Ectodermal cell (in vitro differentiated cells): ENCODE measurements at regions not wholly inside any gene's neighbourhood (a gene's known extent, or its start where the extent isn't known, plus 50 kb on each side); places are given as distances from the start of the nearest gene placed in this dataset.

Source experiments
- H3K27ac ChIP-seq: 2 replicates; pipeline ENCODE4 v1.7.0; 2013; ENCODE audit warnings: mild to moderate bottlenecking, low read depth, low read length; ENCODE audit not compliant: insufficient read depth, poor library complexity, severe bottlenecking
- H3K27me3 ChIP-seq: 2 replicates; pipeline ENCODE4 v1.7.0; 2013; ENCODE audit warnings: mild to moderate bottlenecking, low read length; ENCODE audit not compliant: insufficient read depth, control insufficient read depth, poor library complexity, severe bottlenecking
- H3K36me3 ChIP-seq: one replicate; pipeline ENCODE4 v1.7.0; 2013; ENCODE audit warnings: low read length; ENCODE audit not compliant: control insufficient read depth, insufficient read depth
- H3K4me1 ChIP-seq: one replicate; pipeline ENCODE4 v1.7.0; 2013; ENCODE audit warnings: low read length; ENCODE audit not compliant: control insufficient read depth, insufficient read depth
- H3K4me3 ChIP-seq: 2 replicates; pipeline ENCODE4 v1.7.0; 2013; ENCODE audit warnings: low read depth, low read length, control low read depth; ENCODE audit not compliant: insufficient read depth
- H3K9me3 ChIP-seq: 2 replicates; pipeline ENCODE4 v1.7.0; 2013; ENCODE audit warnings: mild to moderate bottlenecking, low read length, moderate library complexity; ENCODE audit not compliant: control insufficient read depth
- WGBS, 2 experiments: methylation state at CpG; one replicate each; pipeline ENCODE4 v1.1.7; 2013; ENCODE audit warnings: missing lambda C conversion rate in 2 of 2; 5-methylcytosine and 5-hydroxymethylcytosine counted together

GRCh38 chr5:107135391-107135790 is 535.3 kb downstream of the EFNA5 start:
- Histone ChIP-seq H3K36me3 (no peaks in the 10 kb centered on the region), H3K27ac (no peak overlapping the region)
- WGBS, 2 experiments = 95 to 100% methylated on average over 2 of the region's 2 CpGs

GRCh38 chr5:107134931-107135330 is 535.8 kb downstream of the EFNA5 start:
- H3K27ac ChIP-seq = no peak overlapping the region
- no peaks in the 10 kb centered on the region for H3K9me3 ChIP-seq
- H3K36me3 ChIP-seq = no peaks in the 10 kb centered on the region
- 98 to 99% methylated on average over 2 of the region's 2 CpGs for WGBS, 2 experiments
- no peak overlapping the region for H3K4me3 ChIP-seq
- H3K27me3 ChIP-seq = no peaks in the 10 kb centered on the region
- no peaks in the 10 kb centered on the region for H3K4me1 ChIP-seq

More at GRCh38 chr5:107135391-107135790, 535.3 kb downstream of the EFNA5 start:
- Histone ChIP-seq H3K27me3 (no peaks in the 10 kb centered on the region), H3K9me3 (no peaks in the 10 kb centered on the region), H3K4me3 (no peak overlapping the region), H3K4me1 (no peaks in the 10 kb centered on the region)

GRCh38 chr5:107129051-107129450 is 541.7 kb downstream of the EFNA5 start:
- Histone ChIP-seq H3K27ac (no peak overlapping the region), H3K4me1 (no peaks in the 10 kb centered on the region), H3K36me3 (no peaks in the 10 kb centered on the region), H3K27me3 (no peaks in the 10 kb centered on the region), H3K4me3 (no peak overlapping the region), H3K9me3 (no peaks in the 10 kb centered on the region)
- 83% methylated on average over 1 of the region's 1 CpG; no CpG with 5 or more reads in 1 of the 2 experiments for WGBS, 2 experiments

DNA sequence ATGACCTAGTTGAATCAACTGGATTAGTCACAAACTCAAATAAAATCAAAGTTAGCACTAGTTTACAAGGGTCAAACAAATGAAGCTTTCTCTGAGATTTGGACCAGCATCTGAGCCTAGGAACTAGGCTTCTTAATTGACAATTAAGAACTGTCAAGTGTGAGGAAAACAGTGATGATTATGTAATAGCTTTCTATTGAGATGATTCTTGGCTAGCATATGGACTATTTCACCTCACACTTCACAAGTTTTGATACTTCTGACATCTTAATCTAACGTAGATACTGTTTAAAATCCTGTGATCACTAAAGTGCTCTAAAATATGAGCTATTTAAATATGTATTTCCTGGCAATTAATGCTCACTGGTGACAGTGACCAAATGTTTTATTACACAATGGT is 542.9 kb downstream of the EFNA5 start:
- no peaks in the 10 kb centered on the region for H3K4me1 ChIP-seq
- 33 to 100% methylated on average over 1 of the region's 1 CpG for WGBS, 2 experiments
- no peaks in the 10 kb centered on the region for H3K36me3 ChIP-seq
- no peak overlapping the region for H3K4me3 ChIP-seq
- H3K27me3 ChIP-seq = no peaks in the 10 kb centered on the region
- no peaks in the 10 kb centered on the region for H3K9me3 ChIP-seq
- H3K27ac ChIP-seq = no peak overlapping the region

GRCh38 chr5:107126341-107126740 is 544.4 kb downstream of the EFNA5 start:
- no peaks in the 10 kb centered on the region for H3K36me3 ChIP-seq
- no peaks in the 10 kb centered on the region for H3K4me1 ChIP-seq
- H3K4me3 ChIP-seq = no peak overlapping the region
- H3K9me3 ChIP-seq = no peaks in the 10 kb centered on the region
- WGBS, 2 experiments = 94 to 95% methylated on average over 3 of the region's 3 CpGs
- H3K27me3 ChIP-seq = no peaks in the 10 kb centered on the region
- no peak overlapping the region for H3K27ac ChIP-seq

DNA sequence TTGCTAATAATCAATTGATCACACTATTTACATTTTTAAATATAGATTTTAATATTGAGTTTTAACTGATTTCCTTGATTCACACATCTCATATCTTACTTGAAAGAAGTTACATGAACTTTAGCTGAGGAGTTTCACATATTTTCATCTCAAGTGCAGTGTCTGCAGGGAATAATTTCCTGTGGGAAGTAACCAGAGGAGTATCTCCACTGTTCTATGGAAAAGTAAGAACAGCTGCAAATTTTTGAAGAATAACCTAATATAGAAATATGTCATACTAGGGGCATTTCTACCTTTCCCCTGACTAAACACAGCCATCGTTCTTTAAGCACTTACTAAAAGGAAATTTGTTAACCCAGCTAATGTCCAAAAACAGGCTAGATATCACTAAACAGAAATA is 546.4 kb downstream of the EFNA5 start:
- 92% methylated on average over 1 of the region's 1 CpG for WGBS, 2 experiments
- Histone ChIP-seq H3K27me3 (no peaks in the 10 kb centered on the region), H3K9me3 (no peaks in the 10 kb centered on the region), H3K36me3 (no peaks in the 10 kb centered on the region), H3K4me1 (peaks cover 1% of the 10 kb centered on the region), H3K4me3 (no peak overlapping the region), H3K27ac (no peak overlapping the region)

- H3K4me1 ChIP-seq = peaks cover 13% of the 10 kb centered on the region
- H3K4me3 ChIP-seq = no peak overlapping the region
- 74 to 86% methylated on average over 2 of the region's 2 CpGs for WGBS, 2 experiments
- H3K27ac ChIP-seq = no peak overlapping the region
- no peaks in the 10 kb centered on the region for H3K27me3 ChIP-seq
- no peaks in the 10 kb centered on the region for H3K36me3 ChIP-seq
- no peaks in the 10 kb centered on the region for H3K9me3 ChIP-seq
Observed at GRCh38 chr5:107123014-107123413, 547.7 kb downstream of the EFNA5 start.

- Histone ChIP-seq H3K4me1 (peaks cover 14% of the 10 kb centered on the region), H3K4me3 (no peak overlapping the region), H3K27me3 (no peaks in the 10 kb centered on the region), H3K36me3 (no peaks in the 10 kb centered on the region), H3K27ac (no peak overlapping the region), H3K9me3 (no peaks in the 10 kb centered on the region)
- 82 to 93% methylated on average over 2 to 3 of the region's 3 CpGs for WGBS, 2 experiments
Observed at GRCh38 chr5:107121793-107122519, 548.8 kb downstream of the EFNA5 start.

- Histone ChIP-seq H3K9me3 (no peaks in the 10 kb centered on the region), H3K4me3 (no peak overlapping the region)
- WGBS, 2 experiments = 63 to 67% methylated on average over 2 of the region's 2 CpGs
Observed at GRCh38 chr5:107119656-107120055, 551.1 kb downstream of the EFNA5 start.

DNA sequence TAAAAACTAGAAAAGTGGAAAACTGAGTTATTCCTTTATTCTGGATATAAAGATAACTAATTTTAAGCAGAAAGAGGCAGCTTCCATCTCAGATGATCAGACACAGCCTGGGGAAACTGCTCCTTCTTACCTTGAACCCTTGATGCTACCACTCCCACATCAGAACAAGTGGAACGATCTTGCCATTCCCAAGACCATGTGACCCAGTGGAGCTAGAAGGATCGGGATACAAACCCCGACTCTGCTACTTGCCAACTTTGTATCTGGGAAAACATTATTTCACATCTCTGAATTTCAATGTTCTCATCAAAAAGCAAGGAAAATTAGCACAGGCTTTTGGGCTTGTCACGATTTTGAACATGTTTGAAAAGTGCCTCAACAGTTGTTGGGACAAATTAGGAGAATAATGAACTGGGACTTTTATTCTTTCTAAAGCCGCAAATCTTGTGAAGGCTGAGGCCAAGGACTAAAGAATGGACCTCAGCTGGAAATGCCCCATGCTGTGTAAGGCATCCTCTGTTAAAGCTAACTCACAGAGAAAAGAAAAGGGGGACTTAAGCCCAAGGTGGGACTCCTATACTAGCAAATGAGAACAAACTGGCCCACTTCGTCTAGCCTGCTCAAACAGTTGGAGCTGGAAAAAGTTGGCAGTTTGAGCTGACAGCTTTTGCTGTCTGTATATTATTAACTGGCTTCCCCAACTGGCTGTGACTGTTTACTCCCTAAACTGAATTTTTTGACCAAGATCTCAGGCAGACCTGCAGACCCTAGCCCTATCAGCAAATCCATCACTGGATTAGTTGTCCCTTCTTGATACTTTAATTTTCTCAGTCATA is 552.3 kb downstream of the EFNA5 start:
- H3K27ac ChIP-seq = no peak overlapping the region

More at GRCh38 chr5:107119656-107120055, 551.1 kb downstream of the EFNA5 start:
- no peak overlapping the region for H3K27ac ChIP-seq
- no peaks in the 10 kb centered on the region for H3K36me3 ChIP-seq
- no peaks in the 10 kb centered on the region for H3K27me3 ChIP-seq
- H3K4me1 ChIP-seq = peaks cover 14% of the 10 kb centered on the region

More for the DNA sequence above, 552.3 kb downstream of the EFNA5 start:
- H3K27me3 ChIP-seq = no peaks in the 10 kb centered on the region
- 7 to 8% methylated on average over 6 of the region's 6 CpGs for WGBS, 2 experiments
- H3K36me3 ChIP-seq = no peaks in the 10 kb centered on the region
- no peaks in the 10 kb centered on the region for H3K9me3 ChIP-seq
- peaks cover 14% of the 10 kb centered on the region for H3K4me1 ChIP-seq
- H3K4me3 ChIP-seq = no peak overlapping the region
